SK-N-SH (cell line): ENCODE measurements at regions not wholly inside any gene's neighbourhood (a gene's known extent, or its start where the extent isn't known, plus 50 kb on each side); places are given as distances from the start of the nearest gene placed in this dataset.

Source experiments
- CTCF ChIA-PET: fragments of 300-600, 350-600 bp; formaldehyde crosslinking; extraction: SDS; loops from one replicate; lab custom pipeline; 2021; lab: Yijun Ruan, JAX
- POLR2A ChIA-PET: fragments of 350-600 bp; sonication (Branson Sonifier 250); formaldehyde crosslinking; extraction: SDS; loops from one replicate; lab custom pipeline; 2020; ENCODE audit warnings: antibody characterized with exemption, inconsistent platforms; lab: Yijun Ruan, JAX
- DNase-seq: peaks from one replicate; pipeline ENCODE4 v3.0.0; 2012
- H2AFZ ChIP-seq: fragments of 200-600 bp; sonication (generic); 2 replicates; pipeline ENCODE4 v1.8.1; 2016; ENCODE audit warnings: antibody characterized with exemption, mild to moderate bottlenecking, low read depth
- H3F3A ChIP-seq: fragments of 200-600 bp; sonication (generic); replicated peaks from 2 replicates; pipeline ENCODE3; 2016; ENCODE audit warnings: antibody characterized with exemption, mild to moderate bottlenecking; ENCODE audit not compliant: insufficient read depth
- H3K27ac ChIP-seq, 2 experiments: fragments of 200-500 bp in 1 of 2; fragments of 200-600 bp in 1 of 2; sonication (Bioruptor generic) in 1 of 2; sonication (generic), shearing (Covaris generic) in 1 of 2; 2 replicates each; pipeline versions ENCODE4 v1.5.1 to v1.6.1; 2014 to 2016; ENCODE audit warnings: low read depth in 2 of 2, inconsistent platforms in 1 of 2, low read length in 1 of 2, mild to moderate bottlenecking in 1 of 2, mixed read lengths in 1 of 2
- H3K27me3 ChIP-seq: fragments of 200-600 bp; sonication (generic), shearing (Covaris generic); 2 replicates; pipeline ENCODE4 v1.6.1; 2016; ENCODE audit warnings: mixed run types; ENCODE audit not compliant: insufficient read depth
- H3K36me3 ChIP-seq, 2 experiments: fragments of 200-500 bp in 1 of 2; fragments of 200-600 bp in 1 of 2; sonication (Bioruptor generic) in 1 of 2; sonication (generic) in 1 of 2; replicated peaks in 1 of 2; 2 replicates each; pipeline versions ENCODE3 to v1.5.1; 2014 to 2016; ENCODE audit warnings: low read length in 1 of 2, mild to moderate bottlenecking in 1 of 2; ENCODE audit not compliant: insufficient read depth in 2 of 2, control insufficient read depth in 1 of 2
- H3K4me1 ChIP-seq, 2 experiments: fragments of 200-500 bp in 1 of 2; fragments of 200-600 bp in 1 of 2; sonication (Bioruptor generic) in 1 of 2; sonication (generic), shearing (Covaris generic) in 1 of 2; 2 replicates each; pipeline versions ENCODE4 v1.5.1 to v1.6.1; 2014 to 2016; ENCODE audit warnings: low read depth in 1 of 2, low read length in 1 of 2, mixed run types in 1 of 2; ENCODE audit not compliant: insufficient read depth in 2 of 2, control insufficient read depth in 1 of 2
- H3K4me2 ChIP-seq: fragments of 200-600 bp; sonication (generic), shearing (Covaris generic); 2 replicates; pipeline ENCODE4 v1.6.1; 2017; ENCODE audit warnings: mixed run types
- H3K4me3 ChIP-seq, 2 experiments: fragments of 200-500 bp in 1 of 2; fragments of 200-600 bp in 1 of 2; sonication (Bioruptor generic) in 1 of 2; sonication (generic), shearing (Covaris generic) in 1 of 2; 2 replicates each; pipeline versions ENCODE4 v1.5.1 to v1.8.1; 2014 to 2016; ENCODE audit warnings: low read depth in 2 of 2, inconsistent platforms in 1 of 2, low read length in 1 of 2, mild to moderate bottlenecking in 1 of 2, mixed read lengths in 1 of 2, moderate library complexity in 1 of 2
- H3K79me2 ChIP-seq: fragments of 200-600 bp; sonication (generic); 2 replicates; pipeline ENCODE4 v1.8.1; 2017; ENCODE audit warnings: mild to moderate bottlenecking; ENCODE audit not compliant: insufficient read depth
- H3K9ac ChIP-seq: fragments of 200-600 bp; sonication (generic); 2 replicates; pipeline ENCODE4 v1.6.1; 2017; ENCODE audit warnings: mixed run types
- H3K9me2 ChIP-seq: fragments of 200-600 bp; sonication (generic); 2 replicates; pipeline ENCODE4 v1.6.1; 2017; ENCODE audit warnings: mixed run types
- H3K9me3 ChIP-seq: fragments of 200-600 bp; sonication (generic); 2 replicates; pipeline ENCODE4 v1.6.1; 2017; ENCODE audit warnings: mixed run types, mild to moderate bottlenecking, moderate library complexity
- H4K20me1 ChIP-seq: fragments of 200-600 bp; sonication (generic); 2 replicates; pipeline ENCODE4 v1.6.1; 2017; ENCODE audit warnings: mild to moderate bottlenecking, mixed run types; ENCODE audit not compliant: insufficient read depth
- CHD2 ChIP-seq: fragments of 150-350 bp; IDR thresholded peaks from 2 replicates; pipeline ENCODE4 v1.6.1; 2018; ENCODE audit warnings: low read length; ENCODE audit not compliant: partially characterized antibody
- ELF1 ChIP-seq: IDR thresholded peaks from 2 replicates; pipeline ENCODE4 v1.4.0; 2012
- EP300 ChIP-seq, 2 experiments: IDR thresholded peaks; 2 replicates each; pipeline versions ENCODE4 v1.4.0 to v1.6.1; 2012; ENCODE audit warnings: borderline replicate concordance in 1 of 2, low read depth in 1 of 2, low read length in 1 of 2
- EZH2phosphoT487 ChIP-seq: fragments of 200-600 bp; sonication (generic); IDR thresholded peaks from 2 replicates; pipeline ENCODE4 v1.6.1; 2017; ENCODE audit warnings: low read depth, mixed run types, mild to moderate bottlenecking, antibody characterized with exemption, moderate library complexity, borderline replicate concordance
- FOSL2 ChIP-seq: IDR thresholded peaks from 2 replicates; pipeline ENCODE4 v1.4.0; 2012; ENCODE audit warnings: low read depth, mild to moderate bottlenecking, moderate library complexity, borderline replicate concordance
- JUND ChIP-seq: IDR thresholded peaks from 2 replicates; pipeline ENCODE4 v1.4.0; 2012
- MEF2A ChIP-seq: IDR thresholded peaks from 2 replicates; pipeline ENCODE4 v1.4.0; 2012; ENCODE audit warnings: low read depth, borderline replicate concordance
- NRF1 ChIP-seq: IDR thresholded peaks from 2 replicates; pipeline ENCODE4 v1.6.1; 2012; ENCODE audit warnings: low read depth, mild to moderate bottlenecking, low read length
- RAD21 ChIP-seq: IDR thresholded peaks from 2 replicates; pipeline ENCODE4 v1.6.1; 2012; ENCODE audit warnings: mild to moderate bottlenecking, low read length
- SIN3A ChIP-seq: IDR thresholded peaks from 2 replicates; pipeline ENCODE4 v1.6.1; 2012; ENCODE audit warnings: low read depth, mild to moderate bottlenecking, low read length, moderate library complexity, borderline replicate concordance
- SMC3 ChIP-seq: IDR thresholded peaks from 2 replicates; pipeline ENCODE4 v1.6.1; 2012; ENCODE audit warnings: low read depth, low read length, improper control_type of control experiment
- YY1 ChIP-seq: IDR thresholded peaks from 2 replicates; pipeline ENCODE4 v1.4.0; 2012; ENCODE audit warnings: low read depth, mild to moderate bottlenecking
- WGBS: methylation state at CpG from one replicate; pipeline ENCODE4 v1.1.6; 2017; ENCODE audit warnings: low lambda C conversion rate; 5-methylcytosine and 5-hydroxymethylcytosine counted together
- TF ChIP-seq, protein P1 (sequence below): fragments of 200-600 bp; sonication (generic); IDR thresholded peaks from 2 replicates; pipeline ENCODE4 v1.6.1; 2017; ENCODE audit warnings: antibody characterized with exemption, mild to moderate bottlenecking, moderate library complexity
- TF ChIP-seq, protein P2 (sequence below): IDR thresholded peaks from 2 replicates; pipeline ENCODE4; 2012
- TF ChIP-seq, protein P3 (sequence below): fragments of 150-350 bp; IDR thresholded peaks from 2 replicates; pipeline ENCODE4 v1.6.1; 2017; ENCODE audit warnings: antibody characterized with exemption, low read length, low read depth, borderline replicate concordance
- TF ChIP-seq, protein P4 (sequence below): IDR thresholded peaks from 2 replicates; pipeline ENCODE4 v1.4.0; 2012; ENCODE audit warnings: low read depth
- TF ChIP-seq, protein P5 (sequence below): IDR thresholded peaks from 2 replicates; pipeline ENCODE4 v1.6.1; 2012; ENCODE audit warnings: mild to moderate bottlenecking, low read depth, low read length, moderate library complexity

DNA sequence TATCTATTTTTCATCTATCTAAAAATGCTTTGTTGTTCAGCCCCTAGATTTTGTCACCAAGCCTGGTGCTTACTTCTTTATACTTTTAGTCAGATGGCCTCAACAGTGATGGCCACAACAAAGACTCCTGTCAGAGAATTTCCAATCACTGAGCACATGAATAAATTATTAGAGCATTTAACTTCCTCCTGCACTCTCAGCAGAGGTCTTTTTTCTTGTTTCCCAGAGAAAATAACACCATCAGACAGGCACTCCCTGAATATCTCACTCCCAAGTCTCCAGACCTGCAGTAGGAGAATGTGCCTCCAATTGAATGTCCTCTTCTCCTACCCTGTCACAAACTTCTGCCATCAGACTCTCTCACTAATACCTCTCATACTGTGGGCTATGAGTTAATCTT lies 616.0 kb upstream of the NR5A2 start:
- no peaks in the 10 kb centered on the region for H3K79me2 ChIP-seq
- no peak overlapping the region for H3K4me2 ChIP-seq
- no peaks in the 10 kb centered on the region for H3K27me3 ChIP-seq
- no peak overlapping the region for H3K27ac ChIP-seq
- CTCF ChIA-PET = interaction anchor here (0.8 to 1.2 kb wide), 2 partner anchors 11 to 48 kb away, joined by 3 read pairs; no protein-coding TSS in a partner anchor
- H4K20me1 ChIP-seq = no peaks in the 10 kb centered on the region
- no peaks in the 10 kb centered on the region for H3K36me3 ChIP-seq
- no peak overlapping the region for H3K9ac ChIP-seq
- H3K4me3 ChIP-seq = no peak overlapping the region
- DNase-seq = no peak
- POLR2A ChIA-PET = no interaction called here
- TF ChIP-seq CHD2 = no peak
- no peak for TF ChIP-seq EP300 (IDR thresholded peaks at IDR 0.05; ENCODE audit: borderline replicate concordance in 1 of 2, low read depth in 1 of 2, low read length in 1 of 2)
- no peak for TF ChIP-seq SMC3
- TF ChIP-seq ELF1 = no peak
- no peak for TF ChIP-seq NRF1
- TF ChIP-seq, protein P1, sequence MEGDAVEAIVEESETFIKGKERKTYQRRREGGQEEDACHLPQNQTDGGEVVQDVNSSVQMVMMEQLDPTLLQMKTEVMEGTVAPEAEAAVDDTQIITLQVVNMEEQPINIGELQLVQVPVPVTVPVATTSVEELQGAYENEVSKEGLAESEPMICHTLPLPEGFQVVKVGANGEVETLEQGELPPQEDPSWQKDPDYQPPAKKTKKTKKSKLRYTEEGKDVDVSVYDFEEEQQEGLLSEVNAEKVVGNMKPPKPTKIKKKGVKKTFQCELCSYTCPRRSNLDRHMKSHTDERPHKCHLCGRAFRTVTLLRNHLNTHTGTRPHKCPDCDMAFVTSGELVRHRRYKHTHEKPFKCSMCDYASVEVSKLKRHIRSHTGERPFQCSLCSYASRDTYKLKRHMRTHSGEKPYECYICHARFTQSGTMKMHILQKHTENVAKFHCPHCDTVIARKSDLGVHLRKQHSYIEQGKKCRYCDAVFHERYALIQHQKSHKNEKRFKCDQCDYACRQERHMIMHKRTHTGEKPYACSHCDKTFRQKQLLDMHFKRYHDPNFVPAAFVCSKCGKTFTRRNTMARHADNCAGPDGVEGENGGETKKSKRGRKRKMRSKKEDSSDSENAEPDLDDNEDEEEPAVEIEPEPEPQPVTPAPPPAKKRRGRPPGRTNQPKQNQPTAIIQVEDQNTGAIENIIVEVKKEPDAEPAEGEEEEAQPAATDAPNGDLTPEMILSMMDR = no peak
- TF ChIP-seq, protein P2, sequence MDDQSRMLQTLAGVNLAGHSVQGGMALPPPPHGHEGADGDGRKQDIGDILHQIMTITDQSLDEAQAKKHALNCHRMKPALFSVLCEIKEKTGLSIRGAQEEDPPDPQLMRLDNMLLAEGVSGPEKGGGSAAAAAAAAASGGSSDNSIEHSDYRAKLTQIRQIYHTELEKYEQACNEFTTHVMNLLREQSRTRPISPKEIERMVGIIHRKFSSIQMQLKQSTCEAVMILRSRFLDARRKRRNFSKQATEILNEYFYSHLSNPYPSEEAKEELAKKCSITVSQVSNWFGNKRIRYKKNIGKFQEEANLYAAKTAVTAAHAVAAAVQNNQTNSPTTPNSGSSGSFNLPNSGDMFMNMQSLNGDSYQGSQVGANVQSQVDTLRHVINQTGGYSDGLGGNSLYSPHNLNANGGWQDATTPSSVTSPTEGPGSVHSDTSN = no peak
- H3K9me3 ChIP-seq = no peaks in the 10 kb centered on the region
- H3K9me2 ChIP-seq = no peaks in the 10 kb centered on the region
- H2AFZ ChIP-seq = no peak overlapping the region
- H3K4me1 ChIP-seq = no peaks in the 10 kb centered on the region; a peak in 1 of 4 replicates
- no peaks in the 10 kb centered on the region for H3F3A ChIP-seq

DNA sequence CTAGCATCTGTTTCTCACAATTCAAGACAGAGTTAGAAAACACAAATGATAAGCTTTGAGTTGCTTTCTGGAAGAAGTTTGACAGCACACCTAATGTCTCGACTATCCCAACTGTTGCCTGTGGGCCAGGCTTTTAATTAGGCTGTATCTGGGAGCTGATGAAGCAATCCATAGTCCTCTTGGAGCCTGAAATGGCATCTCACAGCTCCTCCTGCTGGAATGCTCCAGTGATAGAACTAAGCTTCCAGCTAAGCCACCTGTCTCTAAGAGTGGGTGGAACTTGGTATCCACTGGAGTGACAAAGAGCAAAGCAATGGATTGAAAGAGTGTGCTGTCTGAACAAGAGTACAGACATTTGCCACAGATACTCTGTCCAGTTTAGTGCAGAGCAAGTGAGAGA lies 605.3 kb upstream of the NR5A2 start:
- ChIA-PET CTCF (interaction anchor here (1.3 to 1.7 kb wide), 3 partner anchors 11 to 127 kb away, joined by 3 to 4 read pairs (median 3); no protein-coding TSS in a partner anchor), POLR2A (no interaction called here)
- no peak overlapping the region for H3K27ac ChIP-seq
- no peaks in the 10 kb centered on the region for H3K36me3 ChIP-seq
- H3K79me2 ChIP-seq = no peaks in the 10 kb centered on the region; the same call in 1 of the 2 replicates
- no peak overlapping the region for H3K4me2 ChIP-seq
- no peaks in the 10 kb centered on the region for H3K9me2 ChIP-seq
- no peaks in the 10 kb centered on the region for H4K20me1 ChIP-seq
- no peaks in the 10 kb centered on the region for H3K9me3 ChIP-seq
- peak; percentile 1 for DNase-seq
- no peaks in the 10 kb centered on the region for H3K4me1 ChIP-seq
- WGBS = 30% methylated on average over 1 of the region's 1 CpG
- H3K4me3 ChIP-seq = no peak overlapping the region
- H3K9ac ChIP-seq = no peak overlapping the region
- H3F3A ChIP-seq = no peaks in the 10 kb centered on the region
- TF ChIP-seq RAD21 (peak; percentile 67), YY1 (no peak), SMC3 (peak; percentile 43), FOSL2 (no peak), MEF2A (no peak), EZH2phosphoT487 (no peak), SIN3A (no peak), NRF1 (no peak), JUND (no peak), ELF1 (no peak)
- TF ChIP-seq, protein P3, sequence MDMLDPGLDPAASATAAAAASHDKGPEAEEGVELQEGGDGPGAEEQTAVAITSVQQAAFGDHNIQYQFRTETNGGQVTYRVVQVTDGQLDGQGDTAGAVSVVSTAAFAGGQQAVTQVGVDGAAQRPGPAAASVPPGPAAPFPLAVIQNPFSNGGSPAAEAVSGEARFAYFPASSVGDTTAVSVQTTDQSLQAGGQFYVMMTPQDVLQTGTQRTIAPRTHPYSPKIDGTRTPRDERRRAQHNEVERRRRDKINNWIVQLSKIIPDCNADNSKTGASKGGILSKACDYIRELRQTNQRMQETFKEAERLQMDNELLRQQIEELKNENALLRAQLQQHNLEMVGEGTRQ = no peak
- TF ChIP-seq, protein P4, sequence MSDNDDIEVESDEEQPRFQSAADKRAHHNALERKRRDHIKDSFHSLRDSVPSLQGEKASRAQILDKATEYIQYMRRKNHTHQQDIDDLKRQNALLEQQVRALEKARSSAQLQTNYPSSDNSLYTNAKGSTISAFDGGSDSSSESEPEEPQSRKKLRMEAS = no peak
- TF ChIP-seq, protein P1 = peak; percentile 53
- TF ChIP-seq, protein P5, sequence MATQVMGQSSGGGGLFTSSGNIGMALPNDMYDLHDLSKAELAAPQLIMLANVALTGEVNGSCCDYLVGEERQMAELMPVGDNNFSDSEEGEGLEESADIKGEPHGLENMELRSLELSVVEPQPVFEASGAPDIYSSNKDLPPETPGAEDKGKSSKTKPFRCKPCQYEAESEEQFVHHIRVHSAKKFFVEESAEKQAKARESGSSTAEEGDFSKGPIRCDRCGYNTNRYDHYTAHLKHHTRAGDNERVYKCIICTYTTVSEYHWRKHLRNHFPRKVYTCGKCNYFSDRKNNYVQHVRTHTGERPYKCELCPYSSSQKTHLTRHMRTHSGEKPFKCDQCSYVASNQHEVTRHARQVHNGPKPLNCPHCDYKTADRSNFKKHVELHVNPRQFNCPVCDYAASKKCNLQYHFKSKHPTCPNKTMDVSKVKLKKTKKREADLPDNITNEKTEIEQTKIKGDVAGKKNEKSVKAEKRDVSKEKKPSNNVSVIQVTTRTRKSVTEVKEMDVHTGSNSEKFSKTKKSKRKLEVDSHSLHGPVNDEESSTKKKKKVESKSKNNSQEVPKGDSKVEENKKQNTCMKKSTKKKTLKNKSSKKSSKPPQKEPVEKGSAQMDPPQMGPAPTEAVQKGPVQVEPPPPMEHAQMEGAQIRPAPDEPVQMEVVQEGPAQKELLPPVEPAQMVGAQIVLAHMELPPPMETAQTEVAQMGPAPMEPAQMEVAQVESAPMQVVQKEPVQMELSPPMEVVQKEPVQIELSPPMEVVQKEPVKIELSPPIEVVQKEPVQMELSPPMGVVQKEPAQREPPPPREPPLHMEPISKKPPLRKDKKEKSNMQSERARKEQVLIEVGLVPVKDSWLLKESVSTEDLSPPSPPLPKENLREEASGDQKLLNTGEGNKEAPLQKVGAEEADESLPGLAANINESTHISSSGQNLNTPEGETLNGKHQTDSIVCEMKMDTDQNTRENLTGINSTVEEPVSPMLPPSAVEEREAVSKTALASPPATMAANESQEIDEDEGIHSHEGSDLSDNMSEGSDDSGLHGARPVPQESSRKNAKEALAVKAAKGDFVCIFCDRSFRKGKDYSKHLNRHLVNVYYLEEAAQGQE = no peak
- no peaks in the 10 kb centered on the region for H3K27me3 ChIP-seq
- H2AFZ ChIP-seq = peak overlapping the region; percentile 19; the same call in 1 of the 2 replicates
